ENCODE measurements at regions not wholly inside any gene's neighbourhood (a gene's known extent, or its start where the extent isn't known, plus 50 kb on each side); places are given as distances from the start of the nearest gene placed in this dataset.

DNA sequence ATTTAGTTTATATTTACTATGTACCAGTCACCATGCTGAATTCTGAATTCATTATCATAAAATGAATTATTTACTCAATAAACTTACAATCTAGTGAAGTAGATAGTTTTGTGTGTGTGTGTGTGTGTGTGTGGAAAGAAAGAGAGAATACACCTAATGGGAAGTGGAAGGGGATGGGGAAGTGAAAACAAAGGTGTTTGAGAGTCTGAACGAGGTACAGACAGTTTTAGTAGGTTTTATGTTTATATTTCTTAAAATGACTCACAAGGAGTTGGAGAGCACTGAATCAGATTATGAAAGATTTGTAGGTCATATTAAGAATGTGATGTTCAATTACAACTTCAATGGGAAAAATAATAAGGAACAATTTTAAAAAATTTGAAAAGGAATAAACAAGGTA lies 1753.0 kb downstream of the SLITRK1 start:
- Histone ChIP-seq H3K4me3 (replicated peaks in 1 of 3; ENCODE audit: low read depth in 2 of 3, low read length in 3 of 3) (no peak overlapping the region), H2AFZ (ENCODE audit: insufficient read depth, low read depth, low read length, poor library complexity, severe bottlenecking) (no peak overlapping the region), H3K4me2 (replicated peaks; ENCODE audit: extremely low read depth, low read length, poor library complexity, severe bottlenecking) (no peak overlapping the region), H3K27me3 (ENCODE audit: control insufficient read depth in 2 of 2, insufficient read depth in 2 of 2, low read length in 2 of 2) (no peaks in the 10 kb centered on the region), H4K20me1 (ENCODE audit: insufficient read depth, low read length) (no peaks in the 10 kb centered on the region), H3K9me3 (replicated peaks in 1 of 2; ENCODE audit: control insufficient read depth in 1 of 2, insufficient read depth in 1 of 2, low read length in 2 of 2) (peaks cover 0 to 16% of the 10 kb centered on the region in 2 donors), H3K36me3 (replicated peaks in 1 of 2; ENCODE audit: control insufficient read depth in 1 of 2, insufficient read depth in 2 of 2, low read length in 2 of 2) (no peaks in the 10 kb centered on the region), H3K79me2 (ENCODE audit: insufficient read depth, low read length) (no peaks in the 10 kb centered on the region), H3K4me1 (ENCODE audit: control insufficient read depth in 1 of 2, insufficient read depth in 2 of 2, low read length in 2 of 2) (no peaks in the 10 kb centered on the region), H3K27ac (ENCODE audit: low read depth in 1 of 2, low read length in 2 of 2) (no peak overlapping the region), H3K9ac (ENCODE audit: insufficient read depth, low read length, poor library complexity, severe bottlenecking) (no peak overlapping the region)
- intact Hi-C loops (cut with micrococcal nuclease), result no loop called here
- Mint-ChIP-seq H3K36me3 (no peaks in the 10 kb centered on the region), H3K9me3 (peaks cover 0 to 6% (median 0%) of the 10 kb centered on the region in 7 donors), H3K27ac (no peak overlapping the region), H3K27me3 (ENCODE audit: low read depth in 3 of 3) (no peaks in the 10 kb centered on the region), H3K4me3 (no peak overlapping the region), H3K4me1 (no peaks in the 10 kb centered on the region)
- TF ChIP-seq, protein P1, sequence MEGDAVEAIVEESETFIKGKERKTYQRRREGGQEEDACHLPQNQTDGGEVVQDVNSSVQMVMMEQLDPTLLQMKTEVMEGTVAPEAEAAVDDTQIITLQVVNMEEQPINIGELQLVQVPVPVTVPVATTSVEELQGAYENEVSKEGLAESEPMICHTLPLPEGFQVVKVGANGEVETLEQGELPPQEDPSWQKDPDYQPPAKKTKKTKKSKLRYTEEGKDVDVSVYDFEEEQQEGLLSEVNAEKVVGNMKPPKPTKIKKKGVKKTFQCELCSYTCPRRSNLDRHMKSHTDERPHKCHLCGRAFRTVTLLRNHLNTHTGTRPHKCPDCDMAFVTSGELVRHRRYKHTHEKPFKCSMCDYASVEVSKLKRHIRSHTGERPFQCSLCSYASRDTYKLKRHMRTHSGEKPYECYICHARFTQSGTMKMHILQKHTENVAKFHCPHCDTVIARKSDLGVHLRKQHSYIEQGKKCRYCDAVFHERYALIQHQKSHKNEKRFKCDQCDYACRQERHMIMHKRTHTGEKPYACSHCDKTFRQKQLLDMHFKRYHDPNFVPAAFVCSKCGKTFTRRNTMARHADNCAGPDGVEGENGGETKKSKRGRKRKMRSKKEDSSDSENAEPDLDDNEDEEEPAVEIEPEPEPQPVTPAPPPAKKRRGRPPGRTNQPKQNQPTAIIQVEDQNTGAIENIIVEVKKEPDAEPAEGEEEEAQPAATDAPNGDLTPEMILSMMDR (IDR thresholded peaks at IDR 0.05), result no peak
- WGBS (ENCODE audit: insufficient coverage), result no CpG with 5 or more reads among the region's 1 CpG
- no peak for DNase-seq

DNA sequence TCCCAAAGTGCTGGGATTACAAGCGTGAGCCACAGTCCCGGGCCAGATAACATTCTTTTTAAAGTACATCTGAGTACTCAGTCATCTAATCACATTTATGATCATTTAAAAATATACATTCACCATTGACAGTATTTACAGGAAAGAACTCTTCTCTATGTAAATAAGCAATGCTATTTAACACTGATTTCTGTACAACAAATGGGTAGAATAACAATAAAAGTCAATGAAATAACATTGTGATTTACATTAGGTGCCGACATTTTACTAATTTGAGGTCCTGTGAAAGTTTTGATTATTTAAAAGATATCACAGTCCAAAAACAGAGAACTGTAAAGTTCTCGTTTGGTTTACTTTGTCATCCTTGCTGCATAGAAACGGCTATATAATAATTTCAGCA lies 1763.7 kb downstream of the SLITRK1 start:
- peaks cover 3 to 4% of the 10 kb centered on the region in 2 donors for H3K9me3 ChIP-seq (replicated peaks in 1 of 2; ENCODE audit: control insufficient read depth in 1 of 2, insufficient read depth in 1 of 2, low read length in 2 of 2)
- intact Hi-C loops (cut with micrococcal nuclease), result no loop called here
- H3K9me3 Mint-ChIP-seq, result peaks cover 0 to 15% (median 6%) of the 10 kb centered on the region in 7 donors
- no peak for DNase-seq
- no peaks in the 10 kb centered on the region for H3K4me1 ChIP-seq (ENCODE audit: control insufficient read depth in 1 of 2, insufficient read depth in 2 of 2, low read length in 2 of 2)
- H3K4me3 ChIP-seq (replicated peaks in 1 of 3; ENCODE audit: low read depth in 2 of 3, low read length in 3 of 3), result no peak overlapping the region
- H3K27me3 Mint-ChIP-seq (ENCODE audit: low read depth in 3 of 3), result no peaks in the 10 kb centered on the region
- no peak overlapping the region for H3K27ac ChIP-seq (ENCODE audit: low read depth in 1 of 2, low read length in 2 of 2)
- no peaks in the 10 kb centered on the region for H4K20me1 ChIP-seq (ENCODE audit: insufficient read depth, low read length)
- no peaks in the 10 kb centered on the region for H3K27me3 ChIP-seq (ENCODE audit: control insufficient read depth in 2 of 2, insufficient read depth in 2 of 2, low read length in 2 of 2)
- TF ChIP-seq, protein P1 (IDR thresholded peaks at IDR 0.05), result no peak
- H3K4me2 ChIP-seq (replicated peaks; ENCODE audit: extremely low read depth, low read length, poor library complexity, severe bottlenecking), result no peak overlapping the region
- H3K4me3 Mint-ChIP-seq, result no peak overlapping the region
- no peaks in the 10 kb centered on the region for H3K4me1 Mint-ChIP-seq
- no peaks in the 10 kb centered on the region for H3K79me2 ChIP-seq (ENCODE audit: insufficient read depth, low read length)
- no peak overlapping the region for H3K27ac Mint-ChIP-seq
- H2AFZ ChIP-seq (ENCODE audit: insufficient read depth, low read depth, low read length, poor library complexity, severe bottlenecking), result no peak overlapping the region
- H3K36me3 Mint-ChIP-seq, result no peaks in the 10 kb centered on the region
- 100% methylated on average over 1 of the region's 5 CpGs for WGBS (ENCODE audit: insufficient coverage)
- H3K9ac ChIP-seq (ENCODE audit: insufficient read depth, low read length, poor library complexity, severe bottlenecking), result no peak overlapping the region
- H3K36me3 ChIP-seq (replicated peaks in 1 of 2; ENCODE audit: control insufficient read depth in 1 of 2, insufficient read depth in 2 of 2, low read length in 2 of 2), result no peaks in the 10 kb centered on the region

Measured in CD14-positive monocyte (primary cell).